Breast epithelium (tissue), 3 donors: ENCODE measurements at regions not wholly inside any gene's neighbourhood (a gene's known extent, or its start where the extent isn't known, plus 50 kb on each side); places are given as distances from the start of the nearest gene placed in this dataset.

Experiments used
- POLR2A ChIP-seq: fragments of 450-650 bp; IDR thresholded peaks from one replicate; pipeline ENCODE4 v1.6.1; 2016; ENCODE audit warnings: antibody characterized with exemption, mild to moderate bottlenecking, moderate library complexity
- POLR2AphosphoS5 ChIP-seq, 3 donors: sonication (generic); formaldehyde crosslinking; IDR thresholded peaks; one replicate each; pipeline ENCODE4 v1.6.1; 2017; ENCODE audit warnings: antibody characterized with exemption in 3 of 3
- TF ChIP-seq, protein P1 (sequence below), 3 donors: fragments of 450-650 bp; IDR thresholded peaks; one replicate each; pipeline ENCODE4 v1.5.1; 2016 to 2017; ENCODE audit warnings: antibody characterized with exemption in 3 of 3, mild to moderate bottlenecking in 3 of 3, moderate library complexity in 3 of 3

DNA sequence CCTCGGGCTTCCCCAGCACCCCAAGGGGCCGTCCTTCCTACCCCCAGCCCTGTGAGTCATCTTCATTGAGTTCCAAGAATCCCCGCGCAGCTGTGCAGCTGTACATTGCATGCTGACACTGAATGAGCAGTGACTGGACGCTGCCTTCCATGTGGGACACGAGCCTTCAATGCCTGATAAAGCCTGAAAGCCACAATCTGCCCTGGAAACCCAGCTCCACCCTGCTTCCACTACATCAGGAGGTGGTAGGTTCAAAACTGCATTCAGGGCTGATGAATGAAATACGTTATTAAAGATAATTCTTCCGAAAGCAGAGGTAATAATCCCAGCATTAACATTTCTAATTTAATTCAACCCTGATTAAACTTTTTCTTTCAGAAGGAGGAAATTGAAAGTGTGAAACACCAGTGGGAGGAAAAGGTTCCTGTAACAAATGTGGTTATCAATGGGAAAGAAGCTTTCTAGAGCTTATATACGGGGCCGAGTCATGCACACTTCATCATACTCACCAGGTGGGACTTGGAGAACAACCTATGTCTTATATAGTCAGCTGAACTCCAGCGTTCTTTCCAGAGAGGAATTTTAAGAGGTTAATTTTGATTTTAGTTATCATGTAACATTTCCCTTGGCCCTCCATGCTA is 360.1 kb downstream of the LPIN1 start:
- TF ChIP-seq, protein P1, sequence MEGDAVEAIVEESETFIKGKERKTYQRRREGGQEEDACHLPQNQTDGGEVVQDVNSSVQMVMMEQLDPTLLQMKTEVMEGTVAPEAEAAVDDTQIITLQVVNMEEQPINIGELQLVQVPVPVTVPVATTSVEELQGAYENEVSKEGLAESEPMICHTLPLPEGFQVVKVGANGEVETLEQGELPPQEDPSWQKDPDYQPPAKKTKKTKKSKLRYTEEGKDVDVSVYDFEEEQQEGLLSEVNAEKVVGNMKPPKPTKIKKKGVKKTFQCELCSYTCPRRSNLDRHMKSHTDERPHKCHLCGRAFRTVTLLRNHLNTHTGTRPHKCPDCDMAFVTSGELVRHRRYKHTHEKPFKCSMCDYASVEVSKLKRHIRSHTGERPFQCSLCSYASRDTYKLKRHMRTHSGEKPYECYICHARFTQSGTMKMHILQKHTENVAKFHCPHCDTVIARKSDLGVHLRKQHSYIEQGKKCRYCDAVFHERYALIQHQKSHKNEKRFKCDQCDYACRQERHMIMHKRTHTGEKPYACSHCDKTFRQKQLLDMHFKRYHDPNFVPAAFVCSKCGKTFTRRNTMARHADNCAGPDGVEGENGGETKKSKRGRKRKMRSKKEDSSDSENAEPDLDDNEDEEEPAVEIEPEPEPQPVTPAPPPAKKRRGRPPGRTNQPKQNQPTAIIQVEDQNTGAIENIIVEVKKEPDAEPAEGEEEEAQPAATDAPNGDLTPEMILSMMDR (IDR thresholded peaks at IDR 0.05), result no peak
- TF ChIP-seq POLR2AphosphoS5 (IDR thresholded peaks at IDR 0.05), result no peak
- no peak for TF ChIP-seq POLR2A
